WTC11 (cell line): ENCODE measurements at regions not wholly inside any gene's neighbourhood (a gene's known extent, or its start where the extent isn't known, plus 50 kb on each side); places are given as distances from the start of the nearest gene placed in this dataset.

ENCODE experiments used
- ATAC-seq: fragments of 200-7000 bp; cut with Tn5 transposase; 2 replicates; pipeline ENCODE4 v1.10.0; 2021; ENCODE audit warnings: mild to moderate bottlenecking, moderate library complexity
- CTCF ChIA-PET: fragments of 300-600 bp; sonication (Branson Sonifier 250); formaldehyde crosslinking; loops from one replicate; lab custom pipeline; 2021; ENCODE audit warnings: antibody characterized with exemption; lab: Charles Lee
- POLR2A ChIA-PET: fragments of 350-600 bp; sonication (Branson Sonifier 250); formaldehyde crosslinking; loops from one replicate; lab custom pipeline; 2021; ENCODE audit warnings: antibody characterized with exemption; lab: Charles Lee
- DNase-seq: peaks from one replicate; pipeline ENCODE4 v3.0.0; 2021; ENCODE audit warnings: low spot score
- H3K27ac Mint-ChIP-seq: 2 replicates; pipeline ENCODE4 v1.8.0; 2021; ENCODE audit warnings: mixed read lengths
- H3K27me3 Mint-ChIP-seq: 2 replicates; pipeline ENCODE4 v1.8.0; 2021; ENCODE audit warnings: low read depth, mild to moderate bottlenecking, moderate library complexity, mixed read lengths
- H3K36me3 Mint-ChIP-seq: 2 replicates; pipeline ENCODE4 v1.8.0; 2021; ENCODE audit warnings: mixed read lengths
- H3K4me1 Mint-ChIP-seq: 2 replicates; pipeline ENCODE4 v1.8.0; 2022; ENCODE audit warnings: mixed read lengths
- H3K4me3 Mint-ChIP-seq: 2 replicates; pipeline ENCODE4 v1.8.0; 2021; ENCODE audit warnings: mild to moderate bottlenecking, moderate library complexity, mixed read lengths
- H3K9me3 Mint-ChIP-seq: 2 replicates; pipeline ENCODE4 v1.8.0; 2021; ENCODE audit warnings: mixed read lengths
- GABPB1 ChIP-seq: sonication (generic); formaldehyde crosslinking; IDR thresholded peaks from 2 replicates; pipeline ENCODE4 v1.8.1; 2023; ENCODE audit warnings: mild to moderate bottlenecking, missing genetic modification reagents
- GRHL2 ChIP-seq: fragments of 250-450 bp; sonication (Bioruptor Pico); IDR thresholded peaks from 2 replicates; pipeline ENCODE4 v1.8.0; 2022; ENCODE audit warnings: mild to moderate bottlenecking, moderate library complexity; ENCODE audit not compliant: insufficient replicate concordance, severe bottlenecking
- HMGA2 ChIP-seq: fragments of 250-450 bp; sonication (Bioruptor Pico); IDR thresholded peaks from 2 replicates; pipeline ENCODE4 v1.4.0; 2021; ENCODE audit warnings: mild to moderate bottlenecking, moderate library complexity
- IRF1 ChIP-seq: sonication (generic); formaldehyde crosslinking; IDR thresholded peaks from 2 replicates; pipeline ENCODE4 v1.8.0; 2023; ENCODE audit warnings: missing genetic modification reagents
- KAT7 ChIP-seq: sonication (generic); formaldehyde crosslinking; IDR thresholded peaks from 2 replicates; pipeline ENCODE4 v1.8.1; 2023; ENCODE audit warnings: missing genetic modification reagents, mild to moderate bottlenecking, borderline replicate concordance
- MLX ChIP-seq: sonication (generic); formaldehyde crosslinking; IDR thresholded peaks from 2 replicates; pipeline ENCODE4 v1.8.1; 2023; ENCODE audit warnings: mild to moderate bottlenecking, missing genetic modification reagents, moderate library complexity
- MYBL2 ChIP-seq: sonication (generic); formaldehyde crosslinking; IDR thresholded peaks from 2 replicates; pipeline ENCODE4 v1.8.1; 2023; ENCODE audit warnings: mild to moderate bottlenecking, moderate library complexity, missing genetic modification reagents
- NFE2L1 ChIP-seq: sonication (generic); formaldehyde crosslinking; IDR thresholded peaks from 2 replicates; pipeline ENCODE4 v1.8.1; 2023; ENCODE audit warnings: missing genetic modification reagents
- OVOL2 ChIP-seq: fragments of 250-450 bp; sonication (Bioruptor Pico); IDR thresholded peaks from 2 replicates; pipeline ENCODE4 v1.9.0; 2021; ENCODE audit warnings: mild to moderate bottlenecking, borderline replicate concordance
- PRRX2 ChIP-seq: fragments of 250-450 bp; sonication (Bioruptor Pico); IDR thresholded peaks from 2 replicates; pipeline ENCODE4 v1.8.0; 2021; ENCODE audit warnings: mild to moderate bottlenecking
- RELA ChIP-seq: sonication (generic); formaldehyde crosslinking; IDR thresholded peaks from 2 replicates; pipeline ENCODE4 v1.8.1; 2022; ENCODE audit warnings: missing genetic modification reagents, mild to moderate bottlenecking, borderline replicate concordance
- SMAD3 ChIP-seq: sonication (generic); formaldehyde crosslinking; IDR thresholded peaks from 2 replicates; pipeline ENCODE4 v1.8.0; 2022; ENCODE audit warnings: missing genetic modification reagents, mild to moderate bottlenecking, borderline replicate concordance
- SOX15 ChIP-seq: fragments of 250-450 bp; sonication (Bioruptor Pico); IDR thresholded peaks from 2 replicates; pipeline ENCODE4 v1.9.0; 2021; ENCODE audit warnings: mild to moderate bottlenecking
- STAT6 ChIP-seq: sonication (generic); formaldehyde crosslinking; conservative IDR thresholded peaks from 2 replicates; pipeline ENCODE4 v1.8.1; 2023; ENCODE audit warnings: mild to moderate bottlenecking, low read depth, missing genetic modification reagents, moderate library complexity
- USF1 ChIP-seq: sonication (generic); formaldehyde crosslinking; IDR thresholded peaks from 2 replicates; pipeline ENCODE4 v1.8.0; 2022; ENCODE audit warnings: mild to moderate bottlenecking, missing genetic modification reagents
- ZNF281 ChIP-seq: sonication (generic); formaldehyde crosslinking; IDR thresholded peaks from 2 replicates; pipeline ENCODE4 v1.8.0; 2023; ENCODE audit warnings: mild to moderate bottlenecking, missing genetic modification reagents
- ZNF317 ChIP-seq: sonication (generic); formaldehyde crosslinking; IDR thresholded peaks from 2 replicates; pipeline ENCODE4 v1.8.1; 2023; ENCODE audit warnings: low read depth, mild to moderate bottlenecking, moderate library complexity, missing genetic modification reagents, borderline replicate concordance
- ZNF396 ChIP-seq: fragments of 250-450 bp; sonication (Bioruptor Pico); IDR thresholded peaks from 2 replicates; pipeline ENCODE4 v1.8.0; 2021; ENCODE audit warnings: mild to moderate bottlenecking, moderate library complexity, borderline replicate concordance
- ZNF416 ChIP-seq: fragments of 250-450 bp; sonication (Bioruptor Pico); IDR thresholded peaks from 2 replicates; pipeline ENCODE4 v1.9.0; 2021; ENCODE audit warnings: mild to moderate bottlenecking, inconsistent platforms
- TF ChIP-seq, protein P1 (sequence below): sonication (generic); formaldehyde crosslinking; IDR thresholded peaks from 2 replicates; pipeline ENCODE4 v1.8.1; 2023; ENCODE audit warnings: mild to moderate bottlenecking, missing genetic modification reagents, borderline replicate concordance
- TF ChIP-seq, protein P2 (sequence below): sonication (generic); formaldehyde crosslinking; IDR thresholded peaks from 2 replicates; pipeline ENCODE4 v1.8.1; 2022; ENCODE audit warnings: missing genetic modification reagents, borderline replicate concordance

DNA sequence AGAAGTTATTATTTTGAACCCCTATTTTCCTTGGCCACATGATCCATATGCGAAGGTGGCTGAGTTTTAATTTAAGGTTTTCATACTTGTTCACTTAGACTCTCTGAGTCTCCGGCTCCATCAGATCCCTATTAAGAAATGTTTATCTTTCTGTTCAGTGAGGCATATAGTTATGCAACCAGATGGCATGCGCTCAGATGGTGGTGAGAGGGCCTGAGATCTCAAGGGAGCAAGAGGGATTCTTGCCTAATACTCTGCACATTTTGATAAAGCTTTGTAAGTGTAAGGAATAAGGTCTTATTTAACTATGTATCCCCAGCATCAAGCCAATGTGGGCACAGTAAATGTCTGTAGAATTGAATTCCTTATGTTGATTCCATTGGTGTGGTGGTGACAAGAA is 78.9 kb upstream of the DPH6 start:
- no peak for TF ChIP-seq HMGA2 (CRISPR knock-in tag)
- TF ChIP-seq, protein P1, sequence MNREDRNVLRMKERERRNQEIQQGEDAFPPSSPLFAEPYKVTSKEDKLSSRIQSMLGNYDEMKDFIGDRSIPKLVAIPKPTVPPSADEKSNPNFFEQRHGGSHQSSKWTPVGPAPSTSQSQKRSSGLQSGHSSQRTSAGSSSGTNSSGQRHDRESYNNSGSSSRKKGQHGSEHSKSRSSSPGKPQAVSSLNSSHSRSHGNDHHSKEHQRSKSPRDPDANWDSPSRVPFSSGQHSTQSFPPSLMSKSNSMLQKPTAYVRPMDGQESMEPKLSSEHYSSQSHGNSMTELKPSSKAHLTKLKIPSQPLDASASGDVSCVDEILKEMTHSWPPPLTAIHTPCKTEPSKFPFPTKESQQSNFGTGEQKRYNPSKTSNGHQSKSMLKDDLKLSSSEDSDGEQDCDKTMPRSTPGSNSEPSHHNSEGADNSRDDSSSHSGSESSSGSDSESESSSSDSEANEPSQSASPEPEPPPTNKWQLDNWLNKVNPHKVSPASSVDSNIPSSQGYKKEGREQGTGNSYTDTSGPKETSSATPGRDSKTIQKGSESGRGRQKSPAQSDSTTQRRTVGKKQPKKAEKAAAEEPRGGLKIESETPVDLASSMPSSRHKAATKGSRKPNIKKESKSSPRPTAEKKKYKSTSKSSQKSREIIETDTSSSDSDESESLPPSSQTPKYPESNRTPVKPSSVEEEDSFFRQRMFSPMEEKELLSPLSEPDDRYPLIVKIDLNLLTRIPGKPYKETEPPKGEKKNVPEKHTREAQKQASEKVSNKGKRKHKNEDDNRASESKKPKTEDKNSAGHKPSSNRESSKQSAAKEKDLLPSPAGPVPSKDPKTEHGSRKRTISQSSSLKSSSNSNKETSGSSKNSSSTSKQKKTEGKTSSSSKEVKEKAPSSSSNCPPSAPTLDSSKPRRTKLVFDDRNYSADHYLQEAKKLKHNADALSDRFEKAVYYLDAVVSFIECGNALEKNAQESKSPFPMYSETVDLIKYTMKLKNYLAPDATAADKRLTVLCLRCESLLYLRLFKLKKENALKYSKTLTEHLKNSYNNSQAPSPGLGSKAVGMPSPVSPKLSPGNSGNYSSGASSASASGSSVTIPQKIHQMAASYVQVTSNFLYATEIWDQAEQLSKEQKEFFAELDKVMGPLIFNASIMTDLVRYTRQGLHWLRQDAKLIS (CRISPR knock-in tag), result no peak
- TF ChIP-seq SMAD3, result no peak
- no peak for TF ChIP-seq OVOL2 (CRISPR knock-in tag)
- no peak for TF ChIP-seq NFE2L1 (CRISPR knock-in tag)
- TF ChIP-seq GRHL2 (CRISPR knock-in tag), result no peak
- TF ChIP-seq, protein P2, sequence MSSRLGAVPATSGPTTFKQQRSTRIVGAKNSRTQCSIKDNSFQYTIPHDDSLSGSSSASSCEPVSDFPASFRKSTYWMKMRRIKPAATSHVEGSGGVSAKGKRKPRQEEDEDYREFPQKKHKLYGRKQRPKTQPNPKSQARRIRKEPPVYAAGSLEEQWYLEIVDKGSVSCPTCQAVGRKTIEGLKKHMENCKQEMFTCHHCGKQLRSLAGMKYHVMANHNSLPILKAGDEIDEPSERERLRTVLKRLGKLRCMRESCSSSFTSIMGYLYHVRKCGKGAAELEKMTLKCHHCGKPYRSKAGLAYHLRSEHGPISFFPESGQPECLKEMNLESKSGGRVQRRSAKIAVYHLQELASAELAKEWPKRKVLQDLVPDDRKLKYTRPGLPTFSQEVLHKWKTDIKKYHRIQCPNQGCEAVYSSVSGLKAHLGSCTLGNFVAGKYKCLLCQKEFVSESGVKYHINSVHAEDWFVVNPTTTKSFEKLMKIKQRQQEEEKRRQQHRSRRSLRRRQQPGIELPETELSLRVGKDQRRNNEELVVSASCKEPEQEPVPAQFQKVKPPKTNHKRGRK (CRISPR knock-in tag), result no peak
- TF ChIP-seq ZNF416 (CRISPR knock-in tag), result no peak
- no peak for TF ChIP-seq SOX15
- no peak for TF ChIP-seq RELA
- no peak for TF ChIP-seq PRRX2 (CRISPR knock-in tag)
- TF ChIP-seq ZNF396, result no peak
- Mint-ChIP-seq H3K36me3 (0 out of 2 replicates have a peak, but pooled peaks cover 3% of the 10 kb centered on the region), H3K4me3 (no peak overlapping the region), H3K9me3 (peaks cover 10% of the 10 kb centered on the region), H3K27me3 (no peaks in the 10 kb centered on the region), H3K27ac (no peak overlapping the region), H3K4me1 (peaks cover 10% of the 10 kb centered on the region)
- CTCF ChIA-PET, result no interaction called here
- POLR2A ChIA-PET, result no interaction called here
- ATAC-seq, result no peak
- no peak for DNase-seq

DNA sequence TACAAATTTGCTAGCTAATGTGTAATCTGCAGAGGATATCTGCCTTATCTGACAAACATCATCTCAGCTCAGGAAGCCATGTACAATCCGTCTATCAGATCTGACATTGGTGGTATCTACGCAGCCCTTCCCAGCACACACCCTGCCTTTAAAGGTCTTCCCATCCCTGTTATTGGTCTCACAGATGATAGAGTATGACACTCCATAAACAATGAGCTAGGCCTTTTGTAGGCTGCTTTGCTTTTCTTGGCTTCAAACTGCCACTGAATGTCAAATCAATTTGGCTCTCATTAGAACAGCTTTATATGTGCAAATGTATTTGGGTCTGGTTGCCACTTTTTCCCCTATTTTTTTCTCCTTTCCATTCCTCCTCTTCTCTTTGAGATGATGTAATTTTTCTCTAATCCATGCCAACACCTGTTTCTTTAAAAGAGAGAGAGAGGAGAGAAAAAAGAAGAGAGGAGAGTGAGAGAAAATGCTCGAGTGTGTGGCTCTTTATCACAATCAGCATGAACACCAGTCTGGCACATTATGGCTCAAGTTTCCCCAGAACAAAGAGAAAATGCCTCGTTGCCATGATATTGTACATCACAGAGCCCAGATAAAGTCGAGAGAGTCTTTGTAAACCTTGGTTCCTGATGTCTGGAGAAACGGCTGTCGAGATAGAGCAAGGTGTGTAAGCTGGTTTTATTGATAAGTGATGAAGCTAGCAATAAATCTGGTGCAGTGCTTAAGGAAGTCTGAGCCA is 80.8 kb upstream of the DPH6 start:
- TF ChIP-seq USF1, result no peak
- TF ChIP-seq IRF1 (CRISPR knock-in tag), result no peak
- TF ChIP-seq ZNF317 (CRISPR knock-in tag), result no peak
- TF ChIP-seq MLX (CRISPR knock-in tag), result no peak
- no peak for TF ChIP-seq MYBL2 (CRISPR knock-in tag)
- TF ChIP-seq ZNF281, result no peak
- TF ChIP-seq STAT6, result no peak
- TF ChIP-seq KAT7 (CRISPR knock-in tag), result no peak
- TF ChIP-seq GABPB1 (CRISPR knock-in tag), result no peak
- TF ChIP-seq, all 79 proteins: peak for 0
- 0 out of 2 replicates have a peak, but pooled peaks cover 3% of the 10 kb centered on the region for H3K36me3 Mint-ChIP-seq
- H3K27ac Mint-ChIP-seq, result no peak overlapping the region
- no peak for ATAC-seq
- CTCF ChIA-PET, result no interaction called here
- DNase-seq, result no peak
- POLR2A ChIA-PET, result interaction anchor here (0.9 kb wide), 1 partner anchor 74 kb away, joined by 3 read pairs; no protein-coding TSS in a partner anchor
- peaks cover 10% of the 10 kb centered on the region for H3K9me3 Mint-ChIP-seq
- H3K27me3 Mint-ChIP-seq, result no peaks in the 10 kb centered on the region
- H3K4me3 Mint-ChIP-seq, result no peak overlapping the region
- H3K4me1 Mint-ChIP-seq, result peaks cover 25% of the 10 kb centered on the region
